RKO (cell line): ENCODE measurements at regions not wholly inside any gene's neighbourhood (a gene's known extent, or its start where the extent isn't known, plus 50 kb on each side); places are given as distances from the start of the nearest gene placed in this dataset.
A peak's percentile ranks its signal among the peaks of the same experiment; 100 is the strongest.

ENCODE experiments used
- DNase-seq: peaks from one replicate; pipeline ENCODE4 v3.0.0-alpha.2; 2016; ENCODE audit warnings: low spot score

- no peak for DNase-seq
Measured at GRCh38 chr7:26600411-26600810, 264.0 kb downstream of the SKAP2 start.

GRCh38 chr7:26603631-26604030 lies 260.8 kb downstream of the SKAP2 start:
- DNase-seq: peak; percentile 26

- no peak for DNase-seq
Measured at GRCh38 chr7:26608402-26608801, 256.0 kb downstream of the SKAP2 start.

- peak; percentile 21 for DNase-seq
Measured at GRCh38 chr7:26609082-26609481, 255.3 kb downstream of the SKAP2 start.

- no peak for DNase-seq
Measured at GRCh38 chr7:26609532-26609931, 254.9 kb downstream of the SKAP2 start.

GRCh38 chr7:26612742-26613141 lies 251.6 kb downstream of the SKAP2 start:
- DNase-seq: no peak

GRCh38 chr7:26614503-26614902 lies 249.9 kb downstream of the SKAP2 start:
- no peak for DNase-seq

- DNase-seq: no peak
Measured at GRCh38 chr7:26616235-26616634, 248.2 kb downstream of the SKAP2 start.

GRCh38 chr7:26617066-26617465 lies 247.3 kb downstream of the SKAP2 start:
- DNase-seq: no peak
